H9 (cell line): ENCODE measurements at regions not wholly inside any gene's neighbourhood (a gene's known extent, or its start where the extent isn't known, plus 50 kb on each side); places are given as distances from the start of the nearest gene placed in this dataset.

ENCODE experiments used
- DNase-seq: peaks from one replicate; pipeline ENCODE4 v3.0.0-alpha.2; 2017
- H2AFZ ChIP-seq: one replicate; pipeline ENCODE4 v1.6.1; 2013; ENCODE audit warnings: mild to moderate bottlenecking, low read length, control low read depth, moderate library complexity
- H2AK5ac ChIP-seq: 2 replicates; pipeline ENCODE4 v1.6.1; 2013; ENCODE audit warnings: low read length, control low read depth, mixed read lengths; ENCODE audit not compliant: insufficient read length
- H2BK120ac ChIP-seq: one replicate; pipeline ENCODE4 v1.6.1; 2013; ENCODE audit warnings: low read depth, mild to moderate bottlenecking, low read length, control low read depth, inconsistent platforms; ENCODE audit not compliant: poor library complexity, severe bottlenecking
- H2BK12ac ChIP-seq: 2 replicates; pipeline ENCODE4 v1.6.1; 2013; ENCODE audit warnings: low read length, control low read depth, mixed read lengths, low read depth; ENCODE audit not compliant: insufficient read length
- H2BK15ac ChIP-seq: 2 replicates; pipeline ENCODE4 v1.6.1; 2013; ENCODE audit warnings: low read depth, low read length, control low read depth
- H2BK20ac ChIP-seq: one replicate; pipeline ENCODE4 v1.6.1; 2013; ENCODE audit warnings: low read depth, mild to moderate bottlenecking, low read length, control low read depth, inconsistent platforms; ENCODE audit not compliant: poor library complexity, severe bottlenecking
- H2BK5ac ChIP-seq: 2 replicates; pipeline ENCODE4 v1.6.1; 2013; ENCODE audit warnings: low read length, control low read depth, mixed read lengths; ENCODE audit not compliant: insufficient read length
- H3K14ac ChIP-seq: 2 replicates; pipeline ENCODE4 v1.6.1; 2013; ENCODE audit warnings: low read length, control low read depth; ENCODE audit not compliant: insufficient read depth
- H3K18ac ChIP-seq: 2 replicates; pipeline ENCODE4 v1.6.1; 2013; ENCODE audit warnings: low read depth, mild to moderate bottlenecking, mixed read lengths, low read length, control low read depth; ENCODE audit not compliant: insufficient read length
- H3K23ac ChIP-seq: 2 replicates; pipeline ENCODE4 v1.6.1; 2013; ENCODE audit warnings: low read length, control low read depth, mixed read lengths, low read depth; ENCODE audit not compliant: insufficient read length
- H3K23me2 ChIP-seq: 2 replicates; pipeline ENCODE4 v1.6.1; 2013; ENCODE audit warnings: low read depth, mild to moderate bottlenecking, mixed read lengths, low read length, control low read depth; ENCODE audit not compliant: insufficient read length, poor library complexity, severe bottlenecking
- H3K27ac ChIP-seq: 2 replicates; pipeline ENCODE4 v1.5.1; 2013; ENCODE audit warnings: low read length, control low read depth, mixed read lengths, low read depth; ENCODE audit not compliant: insufficient read length
- H3K27me3 ChIP-seq: 2 replicates; pipeline ENCODE4 v1.6.1; 2013; ENCODE audit warnings: low read length, control low read depth, inconsistent platforms; ENCODE audit not compliant: insufficient read depth
- H3K4ac ChIP-seq: 2 replicates; pipeline ENCODE4 v1.6.1; 2013; ENCODE audit warnings: low read depth, mild to moderate bottlenecking, control low read depth, inconsistent platforms, low read length, moderate library complexity
- H3K4me1 ChIP-seq: 2 replicates; pipeline ENCODE4 v1.6.1; 2013; ENCODE audit warnings: low read length, control low read depth, inconsistent platforms; ENCODE audit not compliant: insufficient read depth
- H3K4me2 ChIP-seq: 2 replicates; pipeline ENCODE4 v1.6.1; 2013; ENCODE audit warnings: low read length, control low read depth, mixed read lengths; ENCODE audit not compliant: insufficient read length, insufficient read depth
- H3K56ac ChIP-seq: 2 replicates; pipeline ENCODE4 v1.6.1; 2013; ENCODE audit warnings: low read depth, mild to moderate bottlenecking, mixed read lengths, low read length, control low read depth; ENCODE audit not compliant: insufficient read length
- H3K79me1 ChIP-seq: 2 replicates; pipeline ENCODE4 v1.6.1; 2013; ENCODE audit warnings: low read depth, mild to moderate bottlenecking, moderate library complexity, low read length, control low read depth, inconsistent platforms; ENCODE audit not compliant: insufficient read depth, poor library complexity, severe bottlenecking
- H3K79me2 ChIP-seq: 2 replicates; pipeline ENCODE4 v1.6.1; 2013; ENCODE audit warnings: low read length, control low read depth, inconsistent platforms; ENCODE audit not compliant: insufficient read depth
- H3K9ac ChIP-seq: 2 replicates; pipeline ENCODE4 v1.6.1; 2013; ENCODE audit warnings: low read length, control low read depth, mixed read lengths; ENCODE audit not compliant: insufficient read length; ENCODE audit errors: extremely low read depth
- H3K9me3 ChIP-seq: one replicate; pipeline ENCODE4 v1.6.1; 2013; ENCODE audit warnings: low read depth, low read length, inconsistent platforms; ENCODE audit not compliant: control insufficient read depth
- H3T11ph ChIP-seq: one replicate; pipeline ENCODE4 v1.6.1; 2013; ENCODE audit warnings: mild to moderate bottlenecking, low read length, control low read depth, inconsistent platforms
- H4K20me1 ChIP-seq: one replicate; pipeline ENCODE4 v1.6.1; 2013; ENCODE audit not compliant: control insufficient read depth, insufficient read length, insufficient read depth
- H4K5ac ChIP-seq: 2 replicates; pipeline ENCODE4 v1.6.1; 2013; ENCODE audit warnings: low read depth, mild to moderate bottlenecking, mixed read lengths, low read length, control low read depth; ENCODE audit not compliant: insufficient read length
- H4K8ac ChIP-seq: replicated peaks from 2 replicates; pipeline ENCODE4 v1.6.1; 2013; ENCODE audit warnings: low read length, control low read depth, mixed read lengths, low read depth; ENCODE audit not compliant: insufficient read length
- H4K91ac ChIP-seq: 2 replicates; pipeline ENCODE4 v1.6.1; 2013; ENCODE audit warnings: low read depth, mild to moderate bottlenecking, moderate library complexity, mixed read lengths, low read length, control low read depth; ENCODE audit not compliant: insufficient read length
- H3K27ac Mint-ChIP-seq, 3 experiments: 2 replicates in 2 of 3; 3 replicates in 1 of 3; pipeline ENCODE4 v1.8.0; 2020 to 2021; ENCODE audit warnings: mixed read lengths in 3 of 3, mild to moderate bottlenecking in 1 of 3, moderate library complexity in 1 of 3
- H3K27me3 Mint-ChIP-seq: 2 replicates; pipeline ENCODE4 v1.8.0; 2021; ENCODE audit warnings: low read depth, mild to moderate bottlenecking, moderate library complexity, mixed read lengths
- H3K36me3 Mint-ChIP-seq, 3 experiments: 2 replicates in 2 of 3; 3 replicates in 1 of 3; pipeline ENCODE4 v1.8.0; 2020 to 2021; ENCODE audit warnings: low read depth in 3 of 3, mixed read lengths in 3 of 3; ENCODE audit not compliant: insufficient read depth in 1 of 3
- H3K4me1 Mint-ChIP-seq, 2 experiments: 2 replicates each; pipeline ENCODE4 v1.8.0; 2020; ENCODE audit warnings: mixed read lengths in 2 of 2
- H3K4me3 Mint-ChIP-seq, 2 experiments: 2 replicates in 1 of 2; 3 replicates in 1 of 2; pipeline ENCODE4 v1.8.0; 2020 to 2021; ENCODE audit warnings: mild to moderate bottlenecking in 2 of 2, mixed read lengths in 2 of 2, moderate library complexity in 1 of 2
- H3K9me3 Mint-ChIP-seq, 2 experiments: 2 replicates in 1 of 2; 3 replicates in 1 of 2; pipeline ENCODE4 v1.8.0; 2020; ENCODE audit warnings: mild to moderate bottlenecking in 2 of 2, mixed read lengths in 2 of 2, moderate library complexity in 1 of 2
- CTCF ChIP-seq: fragments of 200-600 bp; sonication (generic); conservative IDR thresholded peaks from 3 replicates; pipeline ENCODE4 v1.8.0; 2021; ENCODE audit warnings: antibody characterized with exemption, mild to moderate bottlenecking
- WGBS: extraction: QIAGEN DNeasy Blood & Tissue Kit; methylation state at CpG from one replicate; pipeline ENCODE4 v1.1.7; 2013; ENCODE audit warnings: missing lambda C conversion rate, low lambda C conversion rate, mixed read lengths; ENCODE audit not compliant: insufficient read length; ENCODE audit errors: extremely low coverage; 5-methylcytosine and 5-hydroxymethylcytosine counted together

DNA sequence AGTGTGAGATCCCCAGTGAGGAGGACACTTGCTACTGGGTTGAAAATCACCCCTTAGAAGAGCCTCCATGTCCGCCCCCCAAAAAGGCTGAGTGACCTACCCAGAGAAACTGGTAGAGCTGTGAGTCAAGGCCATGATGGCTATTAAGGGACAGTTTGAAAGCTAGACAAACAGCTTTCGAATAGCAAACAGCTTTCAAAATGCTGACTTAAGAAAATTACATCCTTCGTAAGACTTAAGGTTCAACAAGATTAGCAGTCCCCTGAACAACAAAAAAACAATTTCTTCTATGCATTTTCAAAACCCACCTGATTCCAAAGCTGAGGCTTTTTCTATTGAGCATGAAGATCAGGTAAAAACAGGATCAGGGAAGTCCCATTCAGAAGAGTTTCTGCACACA lies 269.7 kb upstream of the SOX2 start:
- H3K79me1 ChIP-seq = no peaks in the 10 kb centered on the region
- no peaks in the 10 kb centered on the region for H3K4me1 ChIP-seq
- no peak for TF ChIP-seq CTCF
- H3K4ac ChIP-seq = no peak overlapping the region
- no peak overlapping the region for H2AFZ ChIP-seq
- H4K8ac ChIP-seq = no peak overlapping the region
- no peak overlapping the region for H3K9ac ChIP-seq
- H3K4me3 Mint-ChIP-seq = no peak overlapping the region
- H2BK5ac ChIP-seq = no peak overlapping the region
- H2AK5ac ChIP-seq = no peak overlapping the region
- no peak overlapping the region for H3K18ac ChIP-seq
- no peak overlapping the region for H3K56ac ChIP-seq
- H3K79me2 ChIP-seq = no peaks in the 10 kb centered on the region
- WGBS = no CpG with 5 or more reads among the region's 3 CpGs
- H4K91ac ChIP-seq = no peak overlapping the region
- no peak overlapping the region for H2BK12ac ChIP-seq
- H2BK20ac ChIP-seq = no peak overlapping the region
- no peaks in the 10 kb centered on the region for H3K27me3 Mint-ChIP-seq
- no peak overlapping the region for H3K27ac ChIP-seq
- no peak overlapping the region for H3K14ac ChIP-seq
- H3K23me2 ChIP-seq = no peaks in the 10 kb centered on the region
- H3K27me3 ChIP-seq = no peaks in the 10 kb centered on the region
- H4K20me1 ChIP-seq = no peaks in the 10 kb centered on the region
- no peak overlapping the region for H2BK15ac ChIP-seq
- peaks cover 0 to 7% of the 10 kb centered on the region in 2 experiments; a peak in 2 of 4 replicates for H3K4me1 Mint-ChIP-seq
- no peaks in the 10 kb centered on the region for H3K36me3 Mint-ChIP-seq
- no peak overlapping the region for H3K4me2 ChIP-seq
- no peak overlapping the region for H3K27ac Mint-ChIP-seq
- H3K9me3 Mint-ChIP-seq = no peaks in the 10 kb centered on the region
- no peak for DNase-seq
- H4K5ac ChIP-seq = no peak overlapping the region
- H3K23ac ChIP-seq = no peak overlapping the region
- no peak overlapping the region for H2BK120ac ChIP-seq
- H3K9me3 ChIP-seq = no peaks in the 10 kb centered on the region
- no peak overlapping the region for H3T11ph ChIP-seq
